A673 (cell line): ENCODE measurements at regions not wholly inside any gene's neighbourhood (a gene's known extent, or its start where the extent isn't known, plus 50 kb on each side); places are given as distances from the start of the nearest gene placed in this dataset.
"Not testable (repeated sequence)": the region's sequence is repeated elsewhere in the genome, so short reads cannot be mapped to it uniquely, and the experiment has no call there.

Experiments
- EZH2 ChIP-seq: fragments of 200-600 bp; sonication (generic); IDR thresholded peaks from 2 replicates; pipeline ENCODE4 v1.6.1; 2017; ENCODE audit warnings: borderline replicate concordance, low read depth, mild to moderate bottlenecking, mixed read lengths, antibody characterized with exemption, low read length; ENCODE audit not compliant: poor library complexity, severe bottlenecking
- TF ChIP-seq, protein P1 (sequence below): fragments of 300-800, 200-600 bp; sonication (generic); conservative IDR thresholded peaks from 2 replicates; pipeline ENCODE4 v1.5.1; 2017; ENCODE audit warnings: low read depth, mild to moderate bottlenecking, antibody characterized with exemption, low read length, moderate library complexity, mixed read lengths

- TF ChIP-seq, protein P1, sequence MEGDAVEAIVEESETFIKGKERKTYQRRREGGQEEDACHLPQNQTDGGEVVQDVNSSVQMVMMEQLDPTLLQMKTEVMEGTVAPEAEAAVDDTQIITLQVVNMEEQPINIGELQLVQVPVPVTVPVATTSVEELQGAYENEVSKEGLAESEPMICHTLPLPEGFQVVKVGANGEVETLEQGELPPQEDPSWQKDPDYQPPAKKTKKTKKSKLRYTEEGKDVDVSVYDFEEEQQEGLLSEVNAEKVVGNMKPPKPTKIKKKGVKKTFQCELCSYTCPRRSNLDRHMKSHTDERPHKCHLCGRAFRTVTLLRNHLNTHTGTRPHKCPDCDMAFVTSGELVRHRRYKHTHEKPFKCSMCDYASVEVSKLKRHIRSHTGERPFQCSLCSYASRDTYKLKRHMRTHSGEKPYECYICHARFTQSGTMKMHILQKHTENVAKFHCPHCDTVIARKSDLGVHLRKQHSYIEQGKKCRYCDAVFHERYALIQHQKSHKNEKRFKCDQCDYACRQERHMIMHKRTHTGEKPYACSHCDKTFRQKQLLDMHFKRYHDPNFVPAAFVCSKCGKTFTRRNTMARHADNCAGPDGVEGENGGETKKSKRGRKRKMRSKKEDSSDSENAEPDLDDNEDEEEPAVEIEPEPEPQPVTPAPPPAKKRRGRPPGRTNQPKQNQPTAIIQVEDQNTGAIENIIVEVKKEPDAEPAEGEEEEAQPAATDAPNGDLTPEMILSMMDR, result not testable (repeated sequence)
- TF ChIP-seq EZH2, result not testable (repeated sequence)
These were observed 634.2 kb downstream of the IQCM start for GRCh38 chr4:149181459-149181858.
